ENCODE measurements at regions not wholly inside any gene's neighbourhood (a gene's known extent, or its start where the extent isn't known, plus 50 kb on each side); places are given as distances from the start of the nearest gene placed in this dataset.

- no peaks in the 10 kb centered on the region for H3K36me3 ChIP-seq (ENCODE audit: control insufficient read depth, insufficient read depth, low read length)
- intact Hi-C loops (cut with micrococcal nuclease; ENCODE audit: unreplicated experiment), result no loop called here
- DNase-seq (ENCODE audit: low read depth, low spot score), result no peak
- TF ChIP-seq SIN3A (IDR thresholded peaks at IDR 0.05; ENCODE audit: borderline replicate concordance, insufficient read depth, low read depth, low read length), result no peak
- no peak for TF ChIP-seq POLR2AphosphoS5 (IDR thresholded peaks at IDR 0.05; ENCODE audit: low read depth, low read length)
- no peak for TF ChIP-seq TCF7L2 (IDR thresholded peaks at IDR 0.05; ENCODE audit: low read depth, low read length)
- no peak for TF ChIP-seq CTCF (IDR thresholded peaks at IDR 0.05)
- TF ChIP-seq REST (IDR thresholded peaks at IDR 0.05; ENCODE audit: insufficient read depth in 1 of 2, low read depth in 2 of 2, low read length in 1 of 2), result no peak
- no TSS peak for BruUV-seq (replicated peaks)
- H3K27ac ChIP-seq (ENCODE audit: low read length), result no peak overlapping the region
- H3K4me1 ChIP-seq (ENCODE audit: control insufficient read depth, insufficient read depth, low read length), result no peaks in the 10 kb centered on the region
- ChIA-PET CTCF (no interaction called here), POLR2A (no interaction called here)
- no peaks in the 10 kb centered on the region for H3K27me3 ChIP-seq (ENCODE audit: control insufficient read depth, insufficient read depth, low read length)
- in situ Hi-C loops (cut with HindIII; ENCODE audit: low pct_unique_long_range_greater_than_20kb, low sequenced_read_pairs), result no loop called here
- no peaks in the 10 kb centered on the region for H3K9me3 ChIP-seq (ENCODE audit: control insufficient read depth, insufficient read depth, low read depth, low read length)
- ATAC-seq, result no peak
- H3K4me3 ChIP-seq (ENCODE audit: low read depth in 2 of 2, low read length in 2 of 2), result no peak overlapping the region
Observed at GRCh38 chr21:31500071-31500470, 156.0 kb upstream of the TIAM1 start.

GRCh38 chr21:31498985-31499384 is 154.9 kb upstream of the TIAM1 start:
- CTCF ChIA-PET, result interaction anchor here (0.6 to 0.7 kb wide), 2 partner anchors 63 to 140 kb away, joined by 3 to 7 read pairs; no protein-coding TSS in a partner anchor
- in situ Hi-C loops (cut with HindIII; ENCODE audit: low pct_unique_long_range_greater_than_20kb, low sequenced_read_pairs), result no loop called here
- Histone ChIP-seq H3K4me1 (ENCODE audit: control insufficient read depth, insufficient read depth, low read length) (no peaks in the 10 kb centered on the region), H3K27me3 (ENCODE audit: control insufficient read depth, insufficient read depth, low read length) (no peaks in the 10 kb centered on the region), H3K4me3 (ENCODE audit: low read depth in 2 of 2, low read length in 2 of 2) (no peak overlapping the region), H3K9me3 (ENCODE audit: control insufficient read depth, insufficient read depth, low read depth, low read length) (no peaks in the 10 kb centered on the region), H3K36me3 (ENCODE audit: control insufficient read depth, insufficient read depth, low read length) (no peaks in the 10 kb centered on the region), H3K27ac (ENCODE audit: low read length) (no peak overlapping the region)
- POLR2A ChIA-PET, result no interaction called here
- BruUV-seq (replicated peaks), result no TSS peak
- no peak for ATAC-seq
- intact Hi-C loops (cut with micrococcal nuclease; ENCODE audit: unreplicated experiment), result no loop called here
- no peak for DNase-seq (ENCODE audit: low read depth, low spot score)
- TF ChIP-seq POLR2AphosphoS5 (IDR thresholded peaks at IDR 0.05; ENCODE audit: low read depth, low read length) (no peak), TCF7L2 (IDR thresholded peaks at IDR 0.05; ENCODE audit: low read depth, low read length) (no peak), SIN3A (IDR thresholded peaks at IDR 0.05; ENCODE audit: borderline replicate concordance, insufficient read depth, low read depth, low read length) (no peak), CTCF (IDR thresholded peaks at IDR 0.05) (peak; percentile 18; the same call in 1 of the 2 replicates)
